IMR-90 (cell line): ENCODE measurements at regions not wholly inside any gene's neighbourhood (a gene's known extent, or its start where the extent isn't known, plus 50 kb on each side); places are given as distances from the start of the nearest gene placed in this dataset.

Experiments used
- ATAC-seq: fragments of 200-7000 bp; cut with Tn5 transposase; 2 replicates; pipeline ENCODE4 v1.9.1; 2020; ENCODE audit warnings: low read depth, mild to moderate bottlenecking, moderate library complexity
- BruUV-seq: library from RNA; stranded (reverse); fragments of 400-500 nt; replicated peaks from 2 replicates; lab custom pipeline; 2021; lab: Mats Ljungman, UMichigan
- CTCF ChIA-PET: fragments of 300-600 bp; formaldehyde crosslinking; extraction: SDS; loops from one replicate; lab custom pipeline; 2021; ENCODE audit warnings: antibody characterized with exemption; lab: Yijun Ruan, JAX
- POLR2A ChIA-PET: fragments of 300-600 bp; sonication (Branson Sonifier 250); formaldehyde crosslinking; loops from one replicate; lab custom pipeline; 2022; ENCODE audit warnings: antibody characterized with exemption; ENCODE audit not compliant: unreplicated experiment; lab: Charles Lee
- DNase-seq: peaks from one replicate; pipeline ENCODE4 v3.0.0; 2013
- H2AFZ ChIP-seq: replicated peaks from 2 replicates; pipeline ENCODE3; 2013; ENCODE audit warnings: low read length, mild to moderate bottlenecking; ENCODE audit not compliant: poor library complexity
- H2AK5ac ChIP-seq: 2 replicates; pipeline ENCODE4 v1.6.1; 2013; ENCODE audit warnings: low read depth, low read length, inconsistent platforms
- H2AK9ac ChIP-seq: replicated peaks from 2 replicates; pipeline ENCODE3; 2013; ENCODE audit warnings: mild to moderate bottlenecking, low read depth, low read length, moderate library complexity; ENCODE audit not compliant: poor library complexity
- H2BK120ac ChIP-seq: 2 replicates; pipeline ENCODE4 v1.6.1; 2013; ENCODE audit warnings: low read depth, low read length, inconsistent platforms
- H2BK15ac ChIP-seq: 3 replicates; pipeline ENCODE4 v1.6.1; 2013; ENCODE audit warnings: low read depth, low read length, inconsistent platforms
- H2BK20ac ChIP-seq: 2 replicates; pipeline ENCODE4 v1.6.1; 2013; ENCODE audit warnings: low read depth, mild to moderate bottlenecking, inconsistent platforms, low read length, moderate library complexity
- H2BK5ac ChIP-seq: 2 replicates; pipeline ENCODE4 v1.6.1; 2013; ENCODE audit warnings: mild to moderate bottlenecking, low read depth, low read length, inconsistent platforms; ENCODE audit not compliant: poor library complexity, severe bottlenecking
- H3K14ac ChIP-seq: replicated peaks from 2 replicates; pipeline ENCODE4 v1.6.1; 2013; ENCODE audit warnings: low read depth, low read length, inconsistent platforms
- H3K18ac ChIP-seq: 2 replicates; pipeline ENCODE4 v1.6.1; 2013; ENCODE audit warnings: low read depth, low read length, control low read depth
- H3K23ac ChIP-seq: 2 replicates; pipeline ENCODE4 v1.6.1; 2013; ENCODE audit warnings: low read depth, low read length, inconsistent platforms
- H3K27ac ChIP-seq: 2 replicates; pipeline ENCODE4 v1.5.1; 2013; ENCODE audit warnings: mild to moderate bottlenecking, control low read depth, low read length; ENCODE audit not compliant: insufficient read depth
- H3K27me3 ChIP-seq: 2 replicates; pipeline ENCODE4 v1.6.1; 2013; ENCODE audit warnings: low read length; ENCODE audit not compliant: control insufficient read depth, insufficient read depth
- H3K36me3 ChIP-seq: 2 replicates; pipeline ENCODE4 v1.6.1; 2013; ENCODE audit warnings: low read length, mixed read lengths; ENCODE audit not compliant: control insufficient read depth, insufficient read depth
- H3K4ac ChIP-seq: 2 replicates; pipeline ENCODE4 v1.6.1; 2013; ENCODE audit warnings: low read depth, low read length, inconsistent platforms
- H3K4me1 ChIP-seq: 2 replicates; pipeline ENCODE4 v1.6.1; 2013; ENCODE audit warnings: low read length, mixed read lengths; ENCODE audit not compliant: control insufficient read depth, insufficient read depth
- H3K4me2 ChIP-seq: 2 replicates; pipeline ENCODE4 v1.6.1; 2013; ENCODE audit warnings: low read depth, mild to moderate bottlenecking, control low read depth, low read length, moderate library complexity
- H3K4me3 ChIP-seq: 2 replicates; pipeline ENCODE4 v1.5.1; 2013; ENCODE audit warnings: low read depth, mild to moderate bottlenecking, control low read depth, low read length, moderate library complexity; ENCODE audit not compliant: insufficient read depth
- H3K56ac ChIP-seq: 2 replicates; pipeline ENCODE4 v1.6.1; 2013; ENCODE audit warnings: low read length, inconsistent platforms; ENCODE audit not compliant: insufficient read depth; ENCODE audit errors: extremely low read depth
- H3K79me1 ChIP-seq, 2 experiments: 2 replicates each; pipeline ENCODE4 v1.6.1; 2013; ENCODE audit warnings: low read length in 2 of 2, inconsistent platforms in 1 of 2, low read depth in 1 of 2
- H3K9ac ChIP-seq: 2 replicates; pipeline ENCODE4 v1.6.1; 2013; ENCODE audit warnings: low read depth, low read length, control low read depth
- H3K9me1 ChIP-seq: 2 replicates; pipeline ENCODE4 v1.6.1; 2013; ENCODE audit warnings: low read length, inconsistent platforms; ENCODE audit not compliant: insufficient read depth
- H3K9me3 ChIP-seq: 2 replicates; pipeline ENCODE4 v1.6.1; 2013; ENCODE audit warnings: low read length; ENCODE audit not compliant: control insufficient read depth, insufficient read depth
- H4K20me1 ChIP-seq: 2 replicates; pipeline ENCODE4 v1.6.1; 2013; ENCODE audit warnings: low read length, inconsistent platforms; ENCODE audit not compliant: insufficient read depth
- H4K5ac ChIP-seq: 2 replicates; pipeline ENCODE4 v1.6.1; 2013; ENCODE audit warnings: mild to moderate bottlenecking, low read depth, low read length, control low read depth
- H4K8ac ChIP-seq, 2 experiments: 2 replicates each; pipeline ENCODE4 v1.6.1; 2013; ENCODE audit warnings: low read depth in 2 of 2, low read length in 2 of 2, control low read depth in 1 of 2, inconsistent platforms in 1 of 2
- H4K91ac ChIP-seq: 2 replicates; pipeline ENCODE4 v1.6.1; 2013; ENCODE audit warnings: low read depth, low read length, inconsistent platforms; ENCODE audit not compliant: insufficient read depth
- CTCF ChIP-seq: conservative IDR thresholded peaks from 2 replicates; pipeline ENCODE4 v1.5.1; 2012; ENCODE audit warnings: mild to moderate bottlenecking, low read depth, low read length, improper control_type of control experiment
- ELK1 ChIP-seq: fragments of 150-350 bp; IDR thresholded peaks from 2 replicates; pipeline ENCODE4 v1.6.1; 2016; ENCODE audit warnings: low read depth, mild to moderate bottlenecking, low read length, moderate library complexity, borderline replicate concordance
- MXI1 ChIP-seq: IDR thresholded peaks from 2 replicates; pipeline ENCODE4 v1.6.1; 2012; ENCODE audit warnings: low read depth, mild to moderate bottlenecking, low read length, moderate library complexity, borderline replicate concordance
- WGBS, 2 experiments: methylation state at CpG; one replicate each; pipeline versions ENCODE4 v1.1.5 to v1.1.7; 2013; ENCODE audit warnings: missing lambda C conversion rate in 2 of 2; ENCODE audit not compliant: insufficient read length in 1 of 2; ENCODE audit errors: extremely low coverage in 2 of 2; 5-methylcytosine and 5-hydroxymethylcytosine counted together
- dilution Hi-C: fragments of 300-500 bp; cut with HindIII; formaldehyde crosslinking; loops from one replicate; pipeline ENCODE4 v1.14.3; 2018; ENCODE audit warnings: low sequenced_read_pairs; ENCODE audit not compliant: unreplicated experiment
- in situ Hi-C: fragments of 300-500 bp; cut with MboI; formaldehyde crosslinking; loops from 3 replicates; pipeline ENCODE4 v1.14.3; 2019; ENCODE audit warnings: low sequenced_read_pairs, inconsistent platforms, mixed read lengths
- intact Hi-C: fragments of 100-400 bp; cut with micrococcal nuclease; formaldehyde crosslinking; loops from 2 replicates; pipeline ENCODE4 v1.10.0; 2022

- no peak overlapping the region for H3K56ac ChIP-seq
- no peak overlapping the region for H3K14ac ChIP-seq
- no peaks in the 10 kb centered on the region for H4K20me1 ChIP-seq
- no peak overlapping the region for H3K9ac ChIP-seq
- H3K36me3 ChIP-seq = no peaks in the 10 kb centered on the region
- CTCF ChIA-PET = no interaction called here
- BruUV-seq = no TSS peak
- no CpG with 5 or more reads among the region's 2 CpGs for WGBS, 2 experiments
- DNase-seq (no peak), ATAC-seq (no peak)
- H3K23ac ChIP-seq = no peak overlapping the region
- no peak overlapping the region for H2BK5ac ChIP-seq
- no peak overlapping the region for H4K5ac ChIP-seq
- no peak overlapping the region for H2AK9ac ChIP-seq
- in situ Hi-C loops = no loop called here
- H2BK120ac ChIP-seq = no peak overlapping the region
- no peaks in the 10 kb centered on the region for H3K9me1 ChIP-seq
- H3K18ac ChIP-seq = no peak overlapping the region
- no peaks in the 10 kb centered on the region for H3K27me3 ChIP-seq
- no peak overlapping the region for H3K4me2 ChIP-seq
- H3K4me3 ChIP-seq = no peak overlapping the region
- no peak overlapping the region for H3K27ac ChIP-seq
- no peaks in the 10 kb centered on the region for H3K4me1 ChIP-seq
- no peak overlapping the region for H4K91ac ChIP-seq
- no peak for TF ChIP-seq ELK1
- no peak for TF ChIP-seq MXI1
- TF ChIP-seq CTCF = no peak
- no peaks in the 10 kb centered on the region for H3K79me1 ChIP-seq
- intact Hi-C loops = no loop called here
- no peak overlapping the region for H2AFZ ChIP-seq
- no peak overlapping the region for H4K8ac ChIP-seq
- H2BK20ac ChIP-seq = no peak overlapping the region
- H3K9me3 ChIP-seq = peaks cover 6% of the 10 kb centered on the region
- H2BK15ac ChIP-seq = no peak overlapping the region
- POLR2A ChIA-PET = no interaction called here
- dilution Hi-C loops = no loop called here
- no peak overlapping the region for H2AK5ac ChIP-seq
- no peak overlapping the region for H3K4ac ChIP-seq
Measured at GRCh38 chr5:152644029-152644728, 239.1 kb upstream of the NMUR2 start.
